T-cell (primary cell): ENCODE measurements at regions not wholly inside any gene's neighbourhood (a gene's known extent, or its start where the extent isn't known, plus 50 kb on each side); places are given as distances from the start of the nearest gene placed in this dataset.

ENCODE experiments used
- ATAC-seq, 4 experiments: fragments of 200-7000 bp in 3 of 4; fragments of 150-1000 bp in 1 of 4; cut with Tn5 transposase; replicated peaks in 1 of 4; 1 replicate in 3 of 4; 2 replicates in 1 of 4; pipeline ENCODE4 v1.10.0; 2021; ENCODE audit warnings: moderate library complexity in 3 of 4, mild to moderate bottlenecking in 2 of 4, moderate number of reproducible peaks in 1 of 4
- CTCF ChIA-PET, 2 donors: fragments of 300-600 bp; sonication (Branson Sonifier 250); formaldehyde crosslinking; loops; one replicate each; lab custom pipeline; 2022; ENCODE audit warnings: antibody characterized with exemption in 2 of 2; lab: Charles Lee
- POLR2A ChIA-PET, 2 donors: fragments of 300-600 bp; sonication (Branson Sonifier 250); formaldehyde crosslinking; loops; one replicate each; lab custom pipeline; 2022; ENCODE audit warnings: antibody characterized with exemption in 2 of 2; lab: Charles Lee
- DNase-seq, 35 experiments: peaks; one replicate each; pipeline versions ENCODE4 v3.0.0 to v3.0.0-alpha.2; 2013 to 2023
- H3K27ac ChIP-seq: one replicate; pipeline ENCODE4 v1.5.1; 2013; ENCODE audit warnings: low read length
- H3K27me3 ChIP-seq, 2 experiments: replicated peaks in 1 of 2; 1 replicate in 1 of 2; 2 replicates in 1 of 2; pipeline versions ENCODE4 v1.6.1 to v1.7.0; 2013; ENCODE audit warnings: low read length in 1 of 2, mixed read lengths in 1 of 2; ENCODE audit not compliant: control insufficient read depth in 2 of 2, insufficient read depth in 2 of 2; ENCODE audit errors: extremely low read depth in 1 of 2
- H3K36me3 ChIP-seq, 2 donors: 1 replicate in 1 of 2; 2 replicates in 1 of 2; pipeline versions ENCODE4 v1.6.1 to v1.7.0; 2013; ENCODE audit warnings: low read length in 1 of 2; ENCODE audit not compliant: control insufficient read depth in 2 of 2, insufficient read depth in 1 of 2; ENCODE audit errors: extremely low read depth in 1 of 2
- H3K4me1 ChIP-seq, 2 experiments: 1 replicate in 1 of 2; 2 replicates in 1 of 2; pipeline versions ENCODE4 v1.6.1 to v1.7.0; 2013; ENCODE audit warnings: low read length in 2 of 2, mixed read lengths in 1 of 2; ENCODE audit not compliant: insufficient read depth in 2 of 2, control insufficient read depth in 1 of 2; ENCODE audit errors: extremely low read depth in 1 of 2
- H3K4me3 ChIP-seq, 2 donors: 1 replicate in 1 of 2; 2 replicates in 1 of 2; pipeline versions ENCODE4 v1.5.1 to v1.7.0; 2013; ENCODE audit warnings: mild to moderate bottlenecking in 2 of 2, low read length in 1 of 2, moderate library complexity in 1 of 2; ENCODE audit not compliant: control insufficient read depth in 1 of 2; ENCODE audit errors: extremely low read depth in 1 of 2
- H3K9me3 ChIP-seq: 2 replicates; pipeline ENCODE4 v1.7.0; 2013
- H3K27ac Mint-ChIP-seq, 2 donors: one replicate each; pipeline ENCODE4 v1.8.0; 2020 to 2021; ENCODE audit warnings: mild to moderate bottlenecking in 2 of 2, mixed read lengths in 2 of 2
- H3K27me3 Mint-ChIP-seq, 2 donors: one replicate each; pipeline ENCODE4 v1.8.0; 2021 to 2022; ENCODE audit warnings: mixed read lengths in 2 of 2
- H3K36me3 Mint-ChIP-seq: one replicate; pipeline ENCODE4 v1.8.0; 2021; ENCODE audit warnings: mixed read lengths
- H3K4me1 Mint-ChIP-seq, 3 donors: one replicate each; pipeline ENCODE4 v1.8.0; 2020 to 2022; ENCODE audit warnings: mixed read lengths in 3 of 3, mild to moderate bottlenecking in 1 of 3
- H3K4me3 Mint-ChIP-seq, 3 donors: one replicate each; pipeline ENCODE4 v1.8.0; 2020 to 2022; ENCODE audit warnings: mild to moderate bottlenecking in 3 of 3, mixed read lengths in 3 of 3, moderate library complexity in 3 of 3
- H3K9me3 Mint-ChIP-seq, 3 donors: one replicate each; pipeline ENCODE4 v1.8.0; 2020 to 2022; ENCODE audit warnings: mixed read lengths in 3 of 3
- WGBS: methylation state at CpG from one replicate; pipeline ENCODE4 v1.1.5; 2013; ENCODE audit warnings: missing lambda C conversion rate; ENCODE audit not compliant: insufficient coverage; 5-methylcytosine and 5-hydroxymethylcytosine counted together

GRCh38 chr1:94721240-94721639 lies 98.9 kb upstream of the SLC44A3 start:
- no peaks in the 10 kb centered on the region for H3K36me3 ChIP-seq
- 70% methylated on average over 4 of the region's 7 CpGs for WGBS
- DNase-seq (peak in 1 of 35 experiments; percentile 31), ATAC-seq (no peak)
- Mint-ChIP-seq H3K9me3 (no peaks in the 10 kb centered on the region), H3K27ac (no peak overlapping the region), H3K27me3 (peaks cover 3 to 4% of the 10 kb centered on the region in 2 donors), H3K4me3 (no peak overlapping the region), H3K4me1 (no peaks in the 10 kb centered on the region), H3K36me3 (no peaks in the 10 kb centered on the region)
- ChIA-PET CTCF (no interaction called here), POLR2A (no interaction called here)
- no peak overlapping the region for H3K27ac ChIP-seq
- H3K9me3 ChIP-seq: no peaks in the 10 kb centered on the region
- H3K4me1 ChIP-seq: no peaks in the 10 kb centered on the region
- peaks cover 0 to 9% of the 10 kb centered on the region in 2 experiments for H3K27me3 ChIP-seq
- no peak overlapping the region for H3K4me3 ChIP-seq

- POLR2A ChIA-PET: no interaction called here
- no peaks in the 10 kb centered on the region for H3K4me1 ChIP-seq
- Mint-ChIP-seq H3K9me3 (no peaks in the 10 kb centered on the region), H3K36me3 (no peaks in the 10 kb centered on the region), H3K27me3 (peaks cover 0 to 4% of the 10 kb centered on the region in 2 donors), H3K4me1 (no peaks in the 10 kb centered on the region), H3K27ac (no peak overlapping the region), H3K4me3 (no peak overlapping the region)
- ATAC-seq (no peak), DNase-seq (peak in 2 of 35 experiments; percentile 5 to 24)
- H3K9me3 ChIP-seq: no peaks in the 10 kb centered on the region
- no peak overlapping the region for H3K4me3 ChIP-seq
- CTCF ChIA-PET: interaction anchor here in 1 of 2 donors (0.5 kb wide), 1 partner anchor 77 kb away, joined by 3 read pairs; no protein-coding TSS in a partner anchor
- H3K27me3 ChIP-seq: peaks cover 0 to 9% of the 10 kb centered on the region in 2 experiments
- no peaks in the 10 kb centered on the region for H3K36me3 ChIP-seq
- H3K27ac ChIP-seq: no peak overlapping the region
- WGBS: 15% methylated on average over 2 of the region's 7 CpGs
Observed at GRCh38 chr1:94719926-94720793, 100.0 kb upstream of the SLC44A3 start.

GRCh38 chr1:94716965-94717364 lies 103.2 kb upstream of the SLC44A3 start:
- H3K27ac ChIP-seq: no peak overlapping the region
- DNase-seq: no peak
- POLR2A ChIA-PET: no interaction called here
- peaks cover 0 to 7% of the 10 kb centered on the region in 2 experiments for H3K27me3 ChIP-seq
- Mint-ChIP-seq H3K9me3 (no peaks in the 10 kb centered on the region), H3K4me1 (no peaks in the 10 kb centered on the region), H3K36me3 (no peaks in the 10 kb centered on the region), H3K4me3 (no peak overlapping the region), H3K27me3 (peaks cover 0 to 4% of the 10 kb centered on the region in 2 donors), H3K27ac (no peak overlapping the region)
- no peak for ATAC-seq
- H3K9me3 ChIP-seq: no peaks in the 10 kb centered on the region
- H3K4me1 ChIP-seq: no peaks in the 10 kb centered on the region
- WGBS: 61% methylated on average over 2 of the region's 2 CpGs
- H3K4me3 ChIP-seq: no peak overlapping the region
- no peaks in the 10 kb centered on the region for H3K36me3 ChIP-seq
- CTCF ChIA-PET: no interaction called here

DNA sequence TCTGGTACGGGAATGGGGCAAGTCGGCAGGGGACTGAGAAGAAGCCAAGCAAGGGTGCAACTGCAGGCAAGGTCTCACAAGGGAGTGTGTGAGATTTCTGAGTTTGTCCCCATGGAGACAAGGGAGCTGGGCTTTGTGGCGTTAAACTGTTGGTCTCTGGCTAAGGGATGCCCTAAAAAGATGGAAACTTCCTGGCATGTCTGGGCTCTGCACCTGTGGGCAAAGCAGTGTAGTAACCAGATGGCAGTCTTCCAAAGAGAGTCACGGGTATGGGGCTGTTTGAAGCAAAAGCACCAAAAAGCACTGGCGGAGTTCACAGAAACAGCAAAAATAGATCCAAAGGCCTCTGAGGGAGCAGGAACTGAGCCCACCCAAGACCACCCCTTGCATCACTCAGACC lies 104.8 kb upstream of the SLC44A3 start:
- Mint-ChIP-seq H3K36me3 (no peaks in the 10 kb centered on the region), H3K4me1 (no peaks in the 10 kb centered on the region), H3K27ac (no peak overlapping the region), H3K4me3 (no peak overlapping the region), H3K27me3 (peaks cover 3 to 4% of the 10 kb centered on the region in 2 donors), H3K9me3 (no peaks in the 10 kb centered on the region)
- H3K4me3 ChIP-seq: no peak overlapping the region
- ChIA-PET CTCF (no interaction called here), POLR2A (no interaction called here)
- H3K27ac ChIP-seq: no peak overlapping the region
- ATAC-seq: no peak
- no peaks in the 10 kb centered on the region for H3K4me1 ChIP-seq
- peaks cover 0 to 2% of the 10 kb centered on the region in 2 experiments for H3K27me3 ChIP-seq
- 62% methylated on average over 5 of the region's 5 CpGs for WGBS
- no peaks in the 10 kb centered on the region for H3K36me3 ChIP-seq
- no peaks in the 10 kb centered on the region for H3K9me3 ChIP-seq
- DNase-seq: no peak

DNA sequence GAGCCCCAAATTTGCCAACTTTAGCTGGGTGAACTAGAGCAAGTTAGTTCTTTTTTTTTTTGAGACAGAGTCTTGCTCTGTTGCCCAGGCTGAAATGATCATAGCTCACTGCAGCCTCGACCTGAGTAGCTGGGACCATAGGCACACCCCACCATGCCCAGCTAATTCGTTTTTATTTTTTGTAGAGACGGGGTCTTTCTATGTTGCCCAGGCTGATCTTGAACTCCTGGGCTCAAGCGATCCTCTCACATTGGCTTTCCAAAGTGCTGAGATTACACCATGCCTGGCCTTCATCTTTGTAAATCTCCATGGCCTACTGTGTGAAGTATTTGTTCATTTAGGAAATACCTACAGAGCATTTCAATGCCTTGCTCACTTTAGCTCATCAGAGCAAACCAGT lies 105.6 kb upstream of the SLC44A3 start:
- no peak for DNase-seq
- no peaks in the 10 kb centered on the region for H3K4me1 Mint-ChIP-seq
- no peak overlapping the region for H3K4me3 ChIP-seq
- H3K36me3 Mint-ChIP-seq: no peaks in the 10 kb centered on the region
- ChIA-PET CTCF (interaction anchor here (0.5 kb wide), 2 partner anchors 83 to 685 kb away, joined by 3 read pairs; no protein-coding TSS in a partner anchor), POLR2A (no interaction called here)
- H3K27ac ChIP-seq: no peak overlapping the region
- no peak for ATAC-seq
- WGBS: no CpG with 5 or more reads among the region's 4 CpGs
- no peaks in the 10 kb centered on the region for H3K27me3 ChIP-seq
- no peak overlapping the region for H3K27ac Mint-ChIP-seq
- H3K4me3 Mint-ChIP-seq: no peak overlapping the region
- no peaks in the 10 kb centered on the region for H3K9me3 Mint-ChIP-seq
- H3K27me3 Mint-ChIP-seq: peaks cover 3 to 4% of the 10 kb centered on the region in 2 donors
- no peaks in the 10 kb centered on the region for H3K36me3 ChIP-seq
- H3K4me1 ChIP-seq: no peaks in the 10 kb centered on the region
- H3K9me3 ChIP-seq: no peaks in the 10 kb centered on the region

- CTCF ChIA-PET: interaction anchor here in 1 of 2 donors (0.5 kb wide), 1 partner anchor 82 kb away, joined by 3 read pairs; no protein-coding TSS in a partner anchor
- Mint-ChIP-seq H3K4me1 (no peaks in the 10 kb centered on the region), H3K27me3 (peaks cover 4 to 6% of the 10 kb centered on the region in 2 donors), H3K4me3 (no peak overlapping the region), H3K9me3 (no peaks in the 10 kb centered on the region), H3K27ac (no peak overlapping the region), H3K36me3 (no peaks in the 10 kb centered on the region)
- 93% methylated on average over 3 of the region's 5 CpGs for WGBS
- POLR2A ChIA-PET: no interaction called here
- H3K27ac ChIP-seq: no peak overlapping the region
- H3K4me1 ChIP-seq: no peaks in the 10 kb centered on the region
- H3K36me3 ChIP-seq: no peaks in the 10 kb centered on the region
- ATAC-seq (no peak), DNase-seq (no peak)
- no peaks in the 10 kb centered on the region for H3K27me3 ChIP-seq
- no peaks in the 10 kb centered on the region for H3K9me3 ChIP-seq
- no peak overlapping the region for H3K4me3 ChIP-seq
Observed at GRCh38 chr1:94714152-94714551, 106.0 kb upstream of the SLC44A3 start.
